ENCODE measurements at regions not wholly inside any gene's neighbourhood (a gene's known extent, or its start where the extent isn't known, plus 50 kb on each side); places are given as distances from the start of the nearest gene placed in this dataset.

GRCh38 chr5:158546748-158547147, 553.0 kb downstream of the EBF1 start:
- TF ChIP-seq POLR2A (IDR thresholded peaks at IDR 0.05), result no peak
- TF ChIP-seq, protein P1, sequence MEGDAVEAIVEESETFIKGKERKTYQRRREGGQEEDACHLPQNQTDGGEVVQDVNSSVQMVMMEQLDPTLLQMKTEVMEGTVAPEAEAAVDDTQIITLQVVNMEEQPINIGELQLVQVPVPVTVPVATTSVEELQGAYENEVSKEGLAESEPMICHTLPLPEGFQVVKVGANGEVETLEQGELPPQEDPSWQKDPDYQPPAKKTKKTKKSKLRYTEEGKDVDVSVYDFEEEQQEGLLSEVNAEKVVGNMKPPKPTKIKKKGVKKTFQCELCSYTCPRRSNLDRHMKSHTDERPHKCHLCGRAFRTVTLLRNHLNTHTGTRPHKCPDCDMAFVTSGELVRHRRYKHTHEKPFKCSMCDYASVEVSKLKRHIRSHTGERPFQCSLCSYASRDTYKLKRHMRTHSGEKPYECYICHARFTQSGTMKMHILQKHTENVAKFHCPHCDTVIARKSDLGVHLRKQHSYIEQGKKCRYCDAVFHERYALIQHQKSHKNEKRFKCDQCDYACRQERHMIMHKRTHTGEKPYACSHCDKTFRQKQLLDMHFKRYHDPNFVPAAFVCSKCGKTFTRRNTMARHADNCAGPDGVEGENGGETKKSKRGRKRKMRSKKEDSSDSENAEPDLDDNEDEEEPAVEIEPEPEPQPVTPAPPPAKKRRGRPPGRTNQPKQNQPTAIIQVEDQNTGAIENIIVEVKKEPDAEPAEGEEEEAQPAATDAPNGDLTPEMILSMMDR (IDR thresholded peaks at IDR 0.05), result no peak
